Liver (tissue), 3 donors: ENCODE measurements at regions not wholly inside any gene's neighbourhood (a gene's known extent, or its start where the extent isn't known, plus 50 kb on each side); places are given as distances from the start of the nearest gene placed in this dataset.

Experiments
- CTCF ChIP-seq: fragments of 150-350 bp; IDR thresholded peaks from 2 replicates; pipeline ENCODE4 v1.5.1; 2017; ENCODE audit warnings: improper control_type of control experiment, low read depth, low read length; ENCODE audit not compliant: missing input control
- MAX ChIP-seq: IDR thresholded peaks from 2 replicates; pipeline ENCODE4 v1.6.1; 2016; ENCODE audit warnings: antibody characterized with exemption
- TAF1 ChIP-seq: conservative IDR thresholded peaks from 2 replicates; pipeline ENCODE4 v1.6.1; 2016; ENCODE audit warnings: antibody characterized with exemption, mild to moderate bottlenecking
- donor health status: healthy.
- donor health status: healthy.

GRCh38 chr9:82080265-82080664 lies 91.7 kb downstream of the SPATA31D1 start:
- TF ChIP-seq TAF1 (no peak), MAX (no peak), CTCF (no peak)
